A549 (cell line): ENCODE measurements at regions not wholly inside any gene's neighbourhood (a gene's known extent, or its start where the extent isn't known, plus 50 kb on each side); places are given as distances from the start of the nearest gene placed in this dataset.

Experiments used
- ATOH8 ChIP-seq: fragments of 250-450 bp; sonication (Bioruptor Pico); IDR thresholded peaks from 2 replicates; pipeline ENCODE4 v1.5.0; 2020; ENCODE audit warnings: low read depth, mild to moderate bottlenecking, moderate library complexity
- CBX2 ChIP-seq: fragments of 200-600 bp; sonication (generic); IDR thresholded peaks from 2 replicates; pipeline ENCODE4 v1.6.1; 2016; ENCODE audit warnings: low read depth, mild to moderate bottlenecking, borderline replicate concordance
- CEBPB ChIP-seq, 2 experiments: fragments of >200 bp in 1 of 2; sonication (Bioruptor Twin) in 1 of 2; formaldehyde crosslinking in 1 of 2; IDR thresholded peaks; 2 replicates each; pipeline ENCODE4 v1.6.1; 2012 to 2016
- CTCF ChIP-seq: fragments of >200 bp; sonication (Bioruptor Twin); formaldehyde crosslinking; IDR thresholded peaks from 3 replicates; pipeline ENCODE4 v1.5.1; 2016
- E2F6 ChIP-seq: IDR thresholded peaks from 2 replicates; pipeline ENCODE4 v1.6.1; 2012; ENCODE audit warnings: low read depth, borderline replicate concordance
- ESRRA ChIP-seq: fragments of 150-350 bp; IDR thresholded peaks from 2 replicates; pipeline ENCODE4 v1.6.1; 2014; ENCODE audit warnings: mild to moderate bottlenecking, low read length, borderline replicate concordance
- FOSB ChIP-seq: fragments of 250-450 bp; sonication (Bioruptor Pico); IDR thresholded peaks from 2 replicates; pipeline ENCODE4 v1.5.0; 2020; ENCODE audit warnings: mild to moderate bottlenecking, moderate library complexity
- FOSL2 ChIP-seq, 2 experiments: fragments of 450-650 bp in 1 of 2; fragments of >200 bp in 1 of 2; sonication (Bioruptor Twin) in 1 of 2; formaldehyde crosslinking; IDR thresholded peaks; 2 replicates each; pipeline versions ENCODE4 v1.5.0 to v1.6.1; 2016 to 2020; ENCODE audit warnings: mild to moderate bottlenecking in 1 of 2, moderate library complexity in 1 of 2
- HEYL ChIP-seq: fragments of 250-450 bp; sonication (Bioruptor Pico); IDR thresholded peaks from 2 replicates; pipeline ENCODE4 v1.8.0; 2021; ENCODE audit warnings: mild to moderate bottlenecking, moderate library complexity
- HMGXB4 ChIP-seq: fragments of 250-450 bp; sonication (Bioruptor Pico); IDR thresholded peaks from 2 replicates; pipeline ENCODE4 v1.5.0; 2021; ENCODE audit warnings: mild to moderate bottlenecking, moderate library complexity, borderline replicate concordance
- HOXB5 ChIP-seq: fragments of 250-450 bp; sonication (Bioruptor Pico); IDR thresholded peaks from 2 replicates; pipeline ENCODE4 v1.5.0; 2020; ENCODE audit warnings: mild to moderate bottlenecking, moderate library complexity
- JUN ChIP-seq, 2 experiments: fragments of >200 bp; sonication (Bioruptor Twin); formaldehyde crosslinking; IDR thresholded peaks; 2 replicates in 1 of 2; 3 replicates in 1 of 2; pipeline ENCODE4 v1.6.1; 2016 to 2017
- JUNB ChIP-seq: fragments of >200 bp; sonication (Bioruptor Twin); formaldehyde crosslinking; IDR thresholded peaks from 2 replicates; pipeline ENCODE4 v1.6.1; 2016
- KDM5A ChIP-seq: fragments of 200-600 bp; sonication (generic); IDR thresholded peaks from 2 replicates; pipeline ENCODE4 v1.6.1; 2016; ENCODE audit warnings: antibody characterized with exemption, mild to moderate bottlenecking
- MAX ChIP-seq: IDR thresholded peaks from 2 replicates; pipeline ENCODE4 v1.6.1; 2012
- NPAS2 ChIP-seq: fragments of 250-450 bp; sonication (Bioruptor Pico); IDR thresholded peaks from 2 replicates; pipeline ENCODE4 v1.8.0; 2022; ENCODE audit warnings: mild to moderate bottlenecking, moderate library complexity, borderline replicate concordance
- NR3C1 ChIP-seq: fragments of >200 bp; sonication (Bioruptor Twin); formaldehyde crosslinking; IDR thresholded peaks from 3 replicates; pipeline ENCODE4 v1.6.1; 2017
- PBX3 ChIP-seq: IDR thresholded peaks from 2 replicates; pipeline ENCODE4 v1.6.1; 2012
- PHF8 ChIP-seq: fragments of 200-600 bp; sonication (generic); IDR thresholded peaks from 2 replicates; pipeline ENCODE4 v1.6.1; 2016; ENCODE audit warnings: low read depth, mild to moderate bottlenecking, antibody characterized with exemption, moderate library complexity, borderline replicate concordance
- POLR2AphosphoS2 ChIP-seq: conservative IDR thresholded peaks from 2 replicates; pipeline ENCODE4 v1.6.1; 2012; ENCODE audit warnings: low read length, improper control_type of control experiment, inconsistent platforms
- RARB ChIP-seq: fragments of 250-450 bp; sonication (Bioruptor Pico); IDR thresholded peaks from 2 replicates; pipeline ENCODE4 v1.8.0; 2021; ENCODE audit warnings: mild to moderate bottlenecking, moderate library complexity
- REST ChIP-seq: fragments of 200-600 bp; sonication (generic); IDR thresholded peaks from 2 replicates; pipeline ENCODE4 v1.6.1; 2016; ENCODE audit warnings: antibody characterized with exemption, mild to moderate bottlenecking, moderate library complexity
- SMC3 ChIP-seq: fragments of >200 bp; sonication (Bioruptor Twin); formaldehyde crosslinking; IDR thresholded peaks from 3 replicates; pipeline ENCODE4 v1.6.1; 2018; ENCODE audit warnings: inconsistent platforms
- SREBF2 ChIP-seq: fragments of 450-650 bp; IDR thresholded peaks from 2 replicates; pipeline ENCODE4 v1.6.1; 2014; ENCODE audit warnings: mild to moderate bottlenecking, moderate library complexity
- TFCP2L1 ChIP-seq: fragments of 250-450 bp; sonication (Bioruptor Pico); IDR thresholded peaks from 2 replicates; pipeline ENCODE4 v1.5.0; 2021; ENCODE audit warnings: mild to moderate bottlenecking
- USF2 ChIP-seq: fragments of 450-650 bp; IDR thresholded peaks from 2 replicates; pipeline ENCODE4 v1.6.1; 2014; ENCODE audit warnings: antibody characterized with exemption
- ZC3H11A ChIP-seq: fragments of 450-650 bp; IDR thresholded peaks from 2 replicates; pipeline ENCODE4 v1.6.1; 2014; ENCODE audit warnings: antibody characterized with exemption, mild to moderate bottlenecking
- ZFP36 ChIP-seq: fragments of 450-650 bp; IDR thresholded peaks from 2 replicates; pipeline ENCODE4 v1.6.1; 2014; ENCODE audit warnings: borderline replicate concordance; ENCODE audit not compliant: partially characterized antibody
- ZNF302 ChIP-seq: fragments of 250-450 bp; sonication (Bioruptor Pico); IDR thresholded peaks from 2 replicates; pipeline ENCODE4 v1.9.0; 2021; ENCODE audit warnings: inconsistent platforms, mild to moderate bottlenecking, moderate library complexity
- ZSCAN20 ChIP-seq: fragments of 250-450 bp; sonication (Bioruptor Pico); IDR thresholded peaks from 2 replicates; pipeline ENCODE4 v1.8.0; 2022; ENCODE audit warnings: mild to moderate bottlenecking, moderate library complexity

GRCh38 chr2:150135223-150135883 lies 352.1 kb downstream of the RND3 start (continued):
- TF ChIP-seq ATOH8 (CRISPR knock-in tag) (no peak), HEYL (CRISPR knock-in tag) (no peak), NPAS2 (CRISPR knock-in tag) (no peak), SREBF2 (no peak), PHF8 (no peak), REST (no peak), ZNF302 (CRISPR knock-in tag) (no peak), JUN (IDR thresholded peaks at IDR 0.05) (peak; percentile 54 to 61; a peak in 2 of 5 replicates), NR3C1 (no peak), FOSL2 (IDR thresholded peaks at IDR 0.05) (0 out of 2 replicates have a peak, but pooled peaks have one; percentile 26), FOSL2 (CRISPR knock-in tag; IDR thresholded peaks at IDR 0.05) (peak; percentile 49), SMC3 (peak; percentile 35; the same call in 2 of the 3 replicates), POLR2AphosphoS2 (no peak), CEBPB (IDR thresholded peaks at IDR 0.05) (peak in 1 of 2 experiments; percentile 62; a peak in 2 of 4 replicates), HMGXB4 (CRISPR knock-in tag) (no peak), ZSCAN20 (CRISPR knock-in tag) (no peak), PBX3 (0 out of 2 replicates have a peak, but pooled peaks have one; percentile 34), CBX2 (no peak), RARB (CRISPR knock-in tag) (no peak), E2F6 (no peak), TFCP2L1 (no peak), HOXB5 (no peak), ZFP36 (no peak), FOSB (CRISPR knock-in tag) (no peak), KDM5A (no peak), JUNB (peak; percentile 75), USF2 (no peak), CTCF (no peak), ESRRA (peak; percentile 66; the same call in 1 of the 2 replicates), ZC3H11A (no peak), MAX (0 out of 2 replicates have a peak, but pooled peaks have one; percentile 22)
